Ishikawa (cell line): ENCODE measurements at regions not wholly inside any gene's neighbourhood (a gene's known extent, or its start where the extent isn't known, plus 50 kb on each side); places are given as distances from the start of the nearest gene placed in this dataset.

Source experiments
- EGR1 ChIP-seq: IDR thresholded peaks from 2 replicates; pipeline ENCODE4 v1.6.1; 2012
- EP300 ChIP-seq: IDR thresholded peaks from 2 replicates; pipeline ENCODE4 v1.6.1; 2012; ENCODE audit warnings: borderline replicate concordance
- MAX ChIP-seq: IDR thresholded peaks from 2 replicates; pipeline ENCODE4 v1.6.1; 2012
- RAD21 ChIP-seq: IDR thresholded peaks from 2 replicates; pipeline ENCODE4 v1.6.1; 2012; ENCODE audit warnings: low read depth
- REST ChIP-seq: IDR thresholded peaks from 2 replicates; pipeline ENCODE4 v1.6.1; 2012; ENCODE audit warnings: low read depth, mild to moderate bottlenecking
- TAF1 ChIP-seq: IDR thresholded peaks from 2 replicates; pipeline ENCODE4 v1.6.1; 2012; ENCODE audit warnings: low read depth, mild to moderate bottlenecking
- YY1 ChIP-seq: IDR thresholded peaks from 2 replicates; pipeline ENCODE4 v1.6.1; 2012; ENCODE audit warnings: low read depth
- TF ChIP-seq, protein P1 (sequence below): IDR thresholded peaks from 2 replicates; pipeline ENCODE4 v1.6.1; 2012

DNA sequence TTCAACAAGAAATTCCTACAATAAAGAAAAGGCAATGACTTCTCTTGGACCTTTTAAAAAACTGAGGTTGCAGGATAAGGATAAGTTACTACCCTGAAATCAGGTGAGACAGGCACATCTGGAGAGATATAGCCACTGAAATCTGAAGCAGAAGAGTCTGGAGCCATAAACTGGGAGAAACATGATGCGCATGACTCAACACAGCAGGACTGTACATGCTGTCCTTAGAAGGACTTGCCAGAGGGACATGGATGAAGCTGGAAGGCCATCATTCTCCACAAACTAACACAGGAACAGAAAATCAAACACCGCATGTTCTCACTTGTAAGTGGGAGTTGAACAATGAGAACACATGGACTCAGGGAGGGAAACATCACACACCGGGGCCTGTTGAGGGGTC lies 1020.2 kb downstream of the AGBL1 start:
- TF ChIP-seq EP300 (no peak), TAF1 (no peak), MAX (no peak), REST (no peak), YY1 (no peak), RAD21 (no peak), EGR1 (no peak)
- TF ChIP-seq, protein P1, sequence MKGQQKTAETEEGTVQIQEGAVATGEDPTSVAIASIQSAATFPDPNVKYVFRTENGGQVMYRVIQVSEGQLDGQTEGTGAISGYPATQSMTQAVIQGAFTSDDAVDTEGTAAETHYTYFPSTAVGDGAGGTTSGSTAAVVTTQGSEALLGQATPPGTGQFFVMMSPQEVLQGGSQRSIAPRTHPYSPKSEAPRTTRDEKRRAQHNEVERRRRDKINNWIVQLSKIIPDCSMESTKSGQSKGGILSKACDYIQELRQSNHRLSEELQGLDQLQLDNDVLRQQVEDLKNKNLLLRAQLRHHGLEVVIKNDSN, result no peak
